GM23338 (cell line): ENCODE measurements at regions not wholly inside any gene's neighbourhood (a gene's known extent, or its start where the extent isn't known, plus 50 kb on each side); places are given as distances from the start of the nearest gene placed in this dataset.

Experiments used
- ATAC-seq: fragments of 200-7000 bp; cut with Tn5 transposase; 3 replicates; pipeline ENCODE4 v1.9.1; 2020
- DNase-seq: peaks from one replicate; pipeline ENCODE4 v3.0.0-alpha.2; 2015; ENCODE audit warnings: low spot score
- H2AFZ ChIP-seq: fragments of 200-600 bp; sonication (generic); 2 replicates; pipeline ENCODE4 v1.8.0; 2016; ENCODE audit warnings: antibody characterized with exemption, mild to moderate bottlenecking, moderate library complexity
- H3F3A ChIP-seq: fragments of 200-600 bp; sonication (generic); replicated peaks from 2 replicates; pipeline ENCODE4 v1.8.0; 2017; ENCODE audit warnings: antibody characterized with exemption, mixed run types, low read depth
- H3K27ac ChIP-seq: fragments of 200-600 bp; sonication (generic); 2 replicates; pipeline ENCODE4 v1.6.1; 2016; ENCODE audit warnings: low read depth
- H3K27me3 ChIP-seq: fragments of 200-600 bp; sonication (generic); 2 replicates; pipeline ENCODE4 v1.8.0; 2016; ENCODE audit warnings: mild to moderate bottlenecking, mixed run types, moderate library complexity; ENCODE audit not compliant: insufficient read depth
- H3K36me3 ChIP-seq: fragments of 200-600 bp; sonication (generic); 2 replicates; pipeline ENCODE4 v1.8.0; 2016; ENCODE audit warnings: mild to moderate bottlenecking; ENCODE audit not compliant: insufficient read depth
- H3K4me1 ChIP-seq: fragments of 200-600 bp; sonication (generic); 2 replicates; pipeline ENCODE4 v1.8.0; 2016; ENCODE audit warnings: mild to moderate bottlenecking, moderate library complexity; ENCODE audit not compliant: insufficient read depth
- H3K4me2 ChIP-seq: fragments of 200-600 bp; sonication (generic); 2 replicates; pipeline ENCODE4 v1.7.1; 2017; ENCODE audit warnings: mixed run types
- H3K4me3 ChIP-seq: fragments of 200-600 bp; sonication (generic); 2 replicates; pipeline ENCODE4 v1.6.1; 2016; ENCODE audit warnings: mixed run types
- H3K79me2 ChIP-seq: fragments of 200-600 bp; sonication (generic); replicated peaks from 2 replicates; pipeline ENCODE4 v1.8.0; 2017; ENCODE audit warnings: mild to moderate bottlenecking; ENCODE audit not compliant: insufficient read depth
- H3K9me2 ChIP-seq: fragments of 200-600 bp; sonication (generic); 2 replicates; pipeline ENCODE4 v1.8.0; 2017; ENCODE audit not compliant: insufficient read depth
- H4K20me1 ChIP-seq: fragments of 200-600 bp; sonication (generic); replicated peaks from 2 replicates; pipeline ENCODE4 v1.8.0; 2017; ENCODE audit warnings: mild to moderate bottlenecking; ENCODE audit not compliant: insufficient read depth
- H3K27ac Mint-ChIP-seq: 2 replicates; pipeline ENCODE4 v1.8.0; 2020; ENCODE audit warnings: inconsistent platforms, mild to moderate bottlenecking, moderate library complexity, mixed read lengths
- H3K27me3 Mint-ChIP-seq: 3 replicates; pipeline ENCODE4 v1.8.0; 2022; ENCODE audit warnings: low read depth, mild to moderate bottlenecking, moderate library complexity, mixed read lengths, inconsistent platforms; ENCODE audit not compliant: insufficient read depth, poor library complexity
- H3K36me3 Mint-ChIP-seq: 3 replicates; pipeline ENCODE4 v1.8.0; 2021; ENCODE audit warnings: low read depth, mild to moderate bottlenecking, inconsistent platforms, moderate library complexity, mixed read lengths
- H3K4me1 Mint-ChIP-seq: 3 replicates; pipeline ENCODE4 v1.8.0; 2020; ENCODE audit warnings: mild to moderate bottlenecking, inconsistent platforms, mixed read lengths
- H3K4me3 Mint-ChIP-seq: 3 replicates; pipeline ENCODE4 v1.8.0; 2021; ENCODE audit warnings: moderate library complexity, mild to moderate bottlenecking, inconsistent platforms, mixed read lengths
- H3K9me3 Mint-ChIP-seq: 3 replicates; pipeline ENCODE4 v1.8.0; 2020; ENCODE audit warnings: moderate library complexity, mild to moderate bottlenecking, inconsistent platforms, mixed read lengths
- CREB1 ChIP-seq: fragments of 250-450 bp; sonication (Bioruptor Pico); IDR thresholded peaks from 2 replicates; pipeline ENCODE4 v1.5.0; 2020; ENCODE audit warnings: low read depth, mild to moderate bottlenecking, moderate library complexity
- POLR2AphosphoS5 ChIP-seq: IDR thresholded peaks from 2 replicates; pipeline ENCODE4 v1.6.1; 2016; ENCODE audit warnings: antibody characterized with exemption, low read depth
- STAT1 ChIP-seq: IDR thresholded peaks from one replicate; pipeline ENCODE4 v1.6.1; 2016; ENCODE audit warnings: antibody characterized with exemption; ENCODE audit not compliant: unreplicated experiment
- TF ChIP-seq, protein P1 (sequence below): IDR thresholded peaks from 2 replicates; pipeline ENCODE4 v1.6.1; 2016; ENCODE audit warnings: antibody characterized with exemption
- TF ChIP-seq, protein P2 (sequence below), 2 experiments: fragments of 200-600 bp in 1 of 2; sonication (generic) in 1 of 2; conservative IDR thresholded peaks; 2 replicates each; pipeline versions ENCODE4 v1.5.1 to v1.6.1; 2016 to 2017; ENCODE audit warnings: antibody characterized with exemption in 2 of 2, low read depth in 2 of 2, mild to moderate bottlenecking in 2 of 2, moderate library complexity in 1 of 2
- TF ChIP-seq, protein P3 (sequence below): fragments of 250-450 bp; sonication (Bioruptor Pico); IDR thresholded peaks from 2 replicates; pipeline ENCODE4 v1.5.0; 2020; ENCODE audit warnings: mild to moderate bottlenecking, moderate library complexity

DNA sequence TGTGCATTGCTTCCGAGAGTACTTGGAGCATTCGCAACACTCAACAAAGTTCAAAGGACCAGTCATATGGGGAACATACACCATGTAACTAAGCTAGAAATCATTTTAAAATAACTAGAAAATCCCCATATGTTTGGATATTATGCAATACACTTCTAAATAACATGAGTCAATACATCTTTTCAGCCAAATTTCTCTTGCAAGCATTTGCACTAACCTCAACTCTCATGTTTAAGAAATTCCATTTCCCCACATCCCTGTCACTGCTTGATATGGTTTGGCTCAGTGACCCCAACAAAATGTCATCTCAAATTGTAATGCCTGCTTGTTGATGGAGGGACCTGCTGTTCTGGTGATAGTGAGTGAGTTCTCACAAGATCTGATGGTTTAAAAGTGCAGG, 85.7 kb upstream of the CST7 start:
- Histone ChIP-seq H3K27ac (no peak overlapping the region), H2AFZ (no peak overlapping the region), H3K36me3 (no peaks in the 10 kb centered on the region; the same call in 1 of the 2 replicates), H4K20me1 (no peaks in the 10 kb centered on the region), H3K9me2 (no peaks in the 10 kb centered on the region), H3K4me3 (no peak overlapping the region), H3F3A (no peaks in the 10 kb centered on the region), H3K27me3 (no peaks in the 10 kb centered on the region), H3K79me2 (no peaks in the 10 kb centered on the region), H3K4me1 (no peaks in the 10 kb centered on the region), H3K4me2 (no peak overlapping the region)
- Mint-ChIP-seq H3K36me3 (peaks cover 30% of the 10 kb centered on the region), H3K9me3 (peaks cover 57% of the 10 kb centered on the region), H3K27me3 (no peaks in the 10 kb centered on the region), H3K4me3 (no peak overlapping the region), H3K27ac (no peak overlapping the region), H3K4me1 (no peaks in the 10 kb centered on the region)
- ATAC-seq (no peak), DNase-seq (no peak)
- TF ChIP-seq, protein P1, sequence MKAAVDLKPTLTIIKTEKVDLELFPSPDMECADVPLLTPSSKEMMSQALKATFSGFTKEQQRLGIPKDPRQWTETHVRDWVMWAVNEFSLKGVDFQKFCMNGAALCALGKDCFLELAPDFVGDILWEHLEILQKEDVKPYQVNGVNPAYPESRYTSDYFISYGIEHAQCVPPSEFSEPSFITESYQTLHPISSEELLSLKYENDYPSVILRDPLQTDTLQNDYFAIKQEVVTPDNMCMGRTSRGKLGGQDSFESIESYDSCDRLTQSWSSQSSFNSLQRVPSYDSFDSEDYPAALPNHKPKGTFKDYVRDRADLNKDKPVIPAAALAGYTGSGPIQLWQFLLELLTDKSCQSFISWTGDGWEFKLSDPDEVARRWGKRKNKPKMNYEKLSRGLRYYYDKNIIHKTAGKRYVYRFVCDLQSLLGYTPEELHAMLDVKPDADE, result no peak
- TF ChIP-seq CREB1 (CRISPR knock-in tag), result no peak
- TF ChIP-seq STAT1, result no peak
- TF ChIP-seq, protein P2, sequence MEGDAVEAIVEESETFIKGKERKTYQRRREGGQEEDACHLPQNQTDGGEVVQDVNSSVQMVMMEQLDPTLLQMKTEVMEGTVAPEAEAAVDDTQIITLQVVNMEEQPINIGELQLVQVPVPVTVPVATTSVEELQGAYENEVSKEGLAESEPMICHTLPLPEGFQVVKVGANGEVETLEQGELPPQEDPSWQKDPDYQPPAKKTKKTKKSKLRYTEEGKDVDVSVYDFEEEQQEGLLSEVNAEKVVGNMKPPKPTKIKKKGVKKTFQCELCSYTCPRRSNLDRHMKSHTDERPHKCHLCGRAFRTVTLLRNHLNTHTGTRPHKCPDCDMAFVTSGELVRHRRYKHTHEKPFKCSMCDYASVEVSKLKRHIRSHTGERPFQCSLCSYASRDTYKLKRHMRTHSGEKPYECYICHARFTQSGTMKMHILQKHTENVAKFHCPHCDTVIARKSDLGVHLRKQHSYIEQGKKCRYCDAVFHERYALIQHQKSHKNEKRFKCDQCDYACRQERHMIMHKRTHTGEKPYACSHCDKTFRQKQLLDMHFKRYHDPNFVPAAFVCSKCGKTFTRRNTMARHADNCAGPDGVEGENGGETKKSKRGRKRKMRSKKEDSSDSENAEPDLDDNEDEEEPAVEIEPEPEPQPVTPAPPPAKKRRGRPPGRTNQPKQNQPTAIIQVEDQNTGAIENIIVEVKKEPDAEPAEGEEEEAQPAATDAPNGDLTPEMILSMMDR (conservative IDR thresholded peaks at IDR 0.05; ENCODE audit: low read depth in 2 of 2), result no peak
- no peak for TF ChIP-seq POLR2AphosphoS5
- TF ChIP-seq, protein P3, sequence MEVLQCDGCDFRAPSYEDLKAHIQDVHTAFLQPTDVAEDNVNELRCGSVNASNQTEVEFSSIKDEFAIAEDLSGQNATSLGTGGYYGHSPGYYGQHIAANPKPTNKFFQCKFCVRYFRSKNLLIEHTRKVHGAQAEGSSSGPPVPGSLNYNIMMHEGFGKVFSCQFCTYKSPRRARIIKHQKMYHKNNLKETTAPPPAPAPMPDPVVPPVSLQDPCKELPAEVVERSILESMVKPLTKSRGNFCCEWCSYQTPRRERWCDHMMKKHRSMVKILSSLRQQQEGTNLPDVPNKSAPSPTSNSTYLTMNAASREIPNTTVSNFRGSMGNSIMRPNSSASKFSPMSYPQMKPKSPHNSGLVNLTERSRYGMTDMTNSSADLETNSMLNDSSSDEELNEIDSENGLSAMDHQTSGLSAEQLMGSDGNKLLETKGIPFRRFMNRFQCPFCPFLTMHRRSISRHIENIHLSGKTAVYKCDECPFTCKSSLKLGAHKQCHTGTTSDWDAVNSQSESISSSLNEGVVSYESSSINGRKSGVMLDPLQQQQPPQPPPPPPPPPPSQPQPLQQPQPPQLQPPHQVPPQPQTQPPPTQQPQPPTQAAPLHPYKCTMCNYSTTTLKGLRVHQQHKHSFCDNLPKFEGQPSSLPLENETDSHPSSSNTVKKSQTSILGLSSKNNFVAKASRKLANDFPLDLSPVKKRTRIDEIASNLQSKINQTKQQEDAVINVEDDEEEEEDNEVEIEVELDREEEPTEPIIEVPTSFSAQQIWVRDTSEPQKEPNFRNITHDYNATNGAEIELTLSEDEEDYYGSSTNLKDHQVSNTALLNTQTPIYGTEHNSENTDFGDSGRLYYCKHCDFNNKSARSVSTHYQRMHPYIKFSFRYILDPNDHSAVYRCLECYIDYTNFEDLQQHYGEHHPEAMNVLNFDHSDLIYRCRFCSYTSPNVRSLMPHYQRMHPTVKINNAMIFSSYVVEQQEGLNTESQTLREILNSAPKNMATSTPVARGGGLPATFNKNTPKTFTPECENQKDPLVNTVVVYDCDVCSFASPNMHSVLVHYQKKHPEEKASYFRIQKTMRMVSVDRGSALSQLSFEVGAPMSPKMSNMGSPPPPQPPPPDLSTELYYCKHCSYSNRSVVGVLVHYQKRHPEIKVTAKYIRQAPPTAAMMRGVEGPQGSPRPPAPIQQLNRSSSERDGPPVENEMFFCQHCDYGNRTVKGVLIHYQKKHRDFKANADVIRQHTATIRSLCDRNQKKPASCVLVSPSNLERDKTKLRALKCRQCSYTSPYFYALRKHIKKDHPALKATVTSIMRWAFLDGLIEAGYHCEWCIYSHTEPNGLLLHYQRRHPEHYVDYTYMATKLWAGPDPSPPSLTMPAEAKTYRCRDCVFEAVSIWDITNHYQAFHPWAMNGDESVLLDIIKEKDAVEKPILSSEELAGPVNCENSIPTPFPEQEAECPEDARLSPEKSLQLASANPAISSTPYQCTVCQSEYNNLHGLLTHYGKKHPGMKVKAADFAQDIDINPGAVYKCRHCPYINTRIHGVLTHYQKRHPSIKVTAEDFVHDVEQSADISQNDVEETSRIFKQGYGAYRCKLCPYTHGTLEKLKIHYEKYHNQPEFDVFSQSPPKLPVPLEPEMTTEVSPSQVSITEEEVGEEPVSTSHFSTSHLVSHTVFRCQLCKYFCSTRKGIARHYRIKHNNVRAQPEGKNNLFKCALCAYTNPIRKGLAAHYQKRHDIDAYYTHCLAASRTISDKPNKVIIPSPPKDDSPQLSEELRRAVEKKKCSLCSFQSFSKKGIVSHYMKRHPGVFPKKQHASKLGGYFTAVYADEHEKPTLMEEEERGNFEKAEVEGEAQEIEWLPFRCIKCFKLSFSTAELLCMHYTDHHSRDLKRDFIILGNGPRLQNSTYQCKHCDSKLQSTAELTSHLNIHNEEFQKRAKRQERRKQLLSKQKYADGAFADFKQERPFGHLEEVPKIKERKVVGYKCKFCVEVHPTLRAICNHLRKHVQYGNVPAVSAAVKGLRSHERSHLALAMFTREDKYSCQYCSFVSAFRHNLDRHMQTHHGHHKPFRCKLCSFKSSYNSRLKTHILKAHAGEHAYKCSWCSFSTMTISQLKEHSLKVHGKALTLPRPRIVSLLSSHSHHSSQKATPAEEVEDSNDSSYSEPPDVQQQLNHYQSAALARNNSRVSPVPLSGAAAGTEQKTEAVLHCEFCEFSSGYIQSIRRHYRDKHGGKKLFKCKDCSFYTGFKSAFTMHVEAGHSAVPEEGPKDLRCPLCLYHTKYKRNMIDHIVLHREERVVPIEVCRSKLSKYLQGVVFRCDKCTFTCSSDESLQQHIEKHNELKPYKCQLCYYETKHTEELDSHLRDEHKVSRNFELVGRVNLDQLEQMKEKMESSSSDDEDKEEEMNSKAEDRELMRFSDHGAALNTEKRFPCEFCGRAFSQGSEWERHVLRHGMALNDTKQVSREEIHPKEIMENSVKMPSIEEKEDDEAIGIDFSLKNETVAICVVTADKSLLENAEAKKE, result no peak
